Gastroesophageal sphincter (tissue), 4 donors: ENCODE measurements at regions not wholly inside any gene's neighbourhood (a gene's known extent, or its start where the extent isn't known, plus 50 kb on each side); places are given as distances from the start of the nearest gene placed in this dataset.

Experiments used
- ATAC-seq: fragments of 150-250 bp; one replicate; pipeline ENCODE4 v1.9.1; 2016; ENCODE audit warnings: mild to moderate bottlenecking, moderate library complexity
- H3K27ac ChIP-seq, 4 donors: fragments of 200-600 bp; sonication (generic) in 3 of 4; 1 replicate in 3 of 4; 2 replicates in 1 of 4; pipeline ENCODE4 v1.5.1; 2016 to 2019
- H3K27me3 ChIP-seq: fragments of 200-600 bp; sonication (generic); one replicate; pipeline ENCODE4 v1.5.1; 2019
- H3K36me3 ChIP-seq, 2 donors: fragments of 200-600 bp; sonication (generic); one replicate each; pipeline ENCODE4 v1.5.1; 2019; ENCODE audit warnings: control low read depth in 1 of 2
- H3K4me1 ChIP-seq, 3 donors: fragments of 200-600 bp; sonication (generic); 1 replicate in 2 of 3; 2 replicates in 1 of 3; pipeline ENCODE4 v1.5.1; 2016 to 2019; ENCODE audit warnings: control low read depth in 2 of 3
- H3K4me3 ChIP-seq, 2 donors: fragments of 200-600 bp; sonication (generic); one replicate each; pipeline ENCODE4 v1.5.1; 2019; ENCODE audit warnings: mild to moderate bottlenecking in 1 of 2, moderate library complexity in 1 of 2
- H3K9me3 ChIP-seq, 3 donors: fragments of 200-600 bp; sonication (generic); one replicate each; pipeline ENCODE4 v1.5.1; 2017 to 2019; ENCODE audit warnings: control low read depth in 2 of 3
- CTCF ChIP-seq, 4 experiments: fragments of 200-600 bp in 2 of 4; fragments of 450-650 bp in 2 of 4; sonication (generic) in 1 of 4; IDR thresholded peaks; one replicate each; pipeline ENCODE4 v1.5.1; 2017 to 2019; ENCODE audit warnings: antibody characterized with exemption in 4 of 4, mild to moderate bottlenecking in 2 of 4, moderate library complexity in 2 of 4
- EP300 ChIP-seq: sonication (generic); formaldehyde crosslinking; IDR thresholded peaks from one replicate; pipeline ENCODE4 v1.6.1; 2017; ENCODE audit warnings: antibody characterized with exemption, mild to moderate bottlenecking
- POLR2A ChIP-seq, 2 donors: fragments of 450-650 bp; IDR thresholded peaks; one replicate each; pipeline ENCODE4 v1.6.1; 2017; ENCODE audit warnings: antibody characterized with exemption in 2 of 2, mild to moderate bottlenecking in 2 of 2, moderate library complexity in 1 of 2
- POLR2AphosphoS5 ChIP-seq: sonication (generic); formaldehyde crosslinking; IDR thresholded peaks from one replicate; pipeline ENCODE4 v1.6.1; 2017; ENCODE audit warnings: antibody characterized with exemption
- WGBS, 2 donors: methylation state at CpG; one replicate each; pipeline ENCODE4 v1.1.5; 2018; ENCODE audit warnings: low coverage in 1 of 2; 5-methylcytosine and 5-hydroxymethylcytosine counted together

- H3K27ac ChIP-seq, result no peak overlapping the region
- no peaks in the 10 kb centered on the region for H3K36me3 ChIP-seq
- no peak for TF ChIP-seq EP300
- no peak for TF ChIP-seq POLR2AphosphoS5
- TF ChIP-seq CTCF (IDR thresholded peaks at IDR 0.05), result no peak
- TF ChIP-seq POLR2A (IDR thresholded peaks at IDR 0.05), result no peak
- H3K27me3 ChIP-seq, result no peaks in the 10 kb centered on the region
- no peaks in the 10 kb centered on the region for H3K9me3 ChIP-seq
- ATAC-seq, result no peak
- WGBS, 2 donors, result 45 to 58% methylated on average over 2 to 5 of the region's 6 CpGs
- no peak overlapping the region for H3K4me3 ChIP-seq
- no peaks in the 10 kb centered on the region for H3K4me1 ChIP-seq
Measured at GRCh38 chr17:72394531-72394930, 273.7 kb downstream of the SOX9 start.

- Histone ChIP-seq H3K36me3 (no peaks in the 10 kb centered on the region), H3K4me1 (no peaks in the 10 kb centered on the region), H3K4me3 (no peak overlapping the region), H3K9me3 (no peaks in the 10 kb centered on the region), H3K27ac (no peak overlapping the region), H3K27me3 (no peaks in the 10 kb centered on the region)
- WGBS, 2 donors, result 81 to 86% methylated on average over 2 to 3 of the region's 3 CpGs
- TF ChIP-seq EP300 (no peak), POLR2AphosphoS5 (no peak), POLR2A (IDR thresholded peaks at IDR 0.05) (no peak), CTCF (IDR thresholded peaks at IDR 0.05) (no peak)
- no peak for ATAC-seq
Measured at GRCh38 chr17:72396121-72396520, 275.3 kb downstream of the SOX9 start.

GRCh38 chr17:72397223-72397667 is 276.4 kb downstream of the SOX9 start:
- no peak for ATAC-seq
- Histone ChIP-seq H3K36me3 (no peaks in the 10 kb centered on the region), H3K4me1 (no peaks in the 10 kb centered on the region), H3K27me3 (no peaks in the 10 kb centered on the region), H3K27ac (no peak overlapping the region), H3K4me3 (no peak overlapping the region), H3K9me3 (no peaks in the 10 kb centered on the region)
- no peak for TF ChIP-seq POLR2AphosphoS5
- no peak for TF ChIP-seq EP300
- no peak for TF ChIP-seq POLR2A (IDR thresholded peaks at IDR 0.05)
- TF ChIP-seq CTCF (IDR thresholded peaks at IDR 0.05), result no peak
- 69 to 88% methylated on average over 2 of the region's 2 CpGs for WGBS, 2 donors

GRCh38 chr17:72397687-72398086 is 276.9 kb downstream of the SOX9 start:
- Histone ChIP-seq H3K27ac (no peak overlapping the region), H3K4me3 (no peak overlapping the region), H3K36me3 (no peaks in the 10 kb centered on the region), H3K27me3 (no peaks in the 10 kb centered on the region), H3K4me1 (no peaks in the 10 kb centered on the region), H3K9me3 (no peaks in the 10 kb centered on the region)
- no peak for TF ChIP-seq POLR2A (IDR thresholded peaks at IDR 0.05)
- no peak for TF ChIP-seq POLR2AphosphoS5
- no peak for TF ChIP-seq CTCF (IDR thresholded peaks at IDR 0.05)
- no peak for TF ChIP-seq EP300
- 57% methylated on average over 3 of the region's 3 CpGs for WGBS, 2 donors
- no peak for ATAC-seq

DNA sequence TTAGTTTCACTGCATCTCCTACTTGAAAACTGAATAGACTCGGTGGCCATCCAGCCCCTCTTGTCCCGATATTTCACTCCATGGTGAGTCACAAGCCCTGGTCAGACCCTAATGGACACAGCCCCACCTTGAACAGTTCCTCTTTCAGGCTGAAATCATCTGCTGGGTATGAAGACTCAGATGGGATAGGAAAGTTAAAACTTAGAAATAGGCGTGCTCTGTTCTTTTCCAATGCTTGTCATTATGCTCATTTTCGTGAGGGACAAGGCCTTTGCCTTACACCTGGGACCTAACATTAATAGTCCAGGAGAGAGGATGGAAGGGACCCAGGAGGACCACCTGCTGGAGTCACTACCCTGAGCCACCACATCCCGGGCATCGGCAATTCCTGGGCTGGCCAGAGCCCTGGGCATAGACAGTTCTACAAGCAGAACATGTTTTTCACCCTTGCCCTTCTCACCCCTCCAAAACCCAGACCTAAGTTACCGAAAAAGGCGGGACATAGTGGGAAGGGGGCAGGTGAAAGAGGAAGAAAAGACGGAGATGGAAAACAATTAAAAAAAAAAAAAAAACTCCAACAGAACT is 278.3 kb downstream of the SOX9 start:
- no peaks in the 10 kb centered on the region for H3K36me3 ChIP-seq
- no peak overlapping the region for H3K4me3 ChIP-seq
- H3K4me1 ChIP-seq, result no peaks in the 10 kb centered on the region
- TF ChIP-seq CTCF (IDR thresholded peaks at IDR 0.05) (no peak), POLR2AphosphoS5 (no peak), EP300 (no peak), POLR2A (IDR thresholded peaks at IDR 0.05) (no peak)
- H3K27ac ChIP-seq, result no peak overlapping the region
- 76 to 89% methylated on average over 2 to 8 of the region's 9 CpGs for WGBS, 2 donors
- H3K27me3 ChIP-seq, result no peaks in the 10 kb centered on the region
- no peak for ATAC-seq
- H3K9me3 ChIP-seq, result no peaks in the 10 kb centered on the region
